NCI-H345 treated with DMSO at 0.1 percent for 48 hours (cell line): ENCODE measurements at regions not wholly inside any gene's neighbourhood (a gene's known extent, or its start where the extent isn't known, plus 50 kb on each side); places are given as distances from the start of the nearest gene placed in this dataset.
"Not testable (repeated sequence)": the region's sequence is repeated elsewhere in the genome, so short reads cannot be mapped to it uniquely, and the experiment has no call there.

Experiments
- DNase-seq: peaks from one replicate; lab custom pipeline; 2025; ENCODE audit not compliant: unreplicated experiment; lab: John Stamatoyannopoulos, UW

DNA sequence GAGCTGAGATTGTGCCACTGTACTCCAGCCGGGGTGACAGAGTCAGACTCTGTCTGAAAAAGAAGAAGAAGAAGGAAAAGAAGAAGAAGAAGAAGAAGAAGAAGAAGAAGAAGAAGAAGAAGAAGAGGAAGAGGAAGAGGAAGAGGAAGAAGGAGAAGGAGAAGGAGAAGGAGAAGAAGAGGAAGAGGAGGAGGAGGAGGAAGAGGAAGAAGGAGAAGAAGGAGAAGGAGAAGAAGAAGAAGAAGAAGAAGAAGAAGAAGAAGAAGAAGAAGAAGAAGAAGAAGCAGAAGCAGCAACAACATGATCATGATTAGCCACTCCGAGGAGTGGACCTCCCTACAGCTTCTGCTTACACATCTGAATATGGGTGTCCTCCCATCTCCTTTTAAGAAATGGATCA lies 100.6 kb upstream of the GATA6 start:
- DNase-seq = not testable (repeated sequence)

DNA sequence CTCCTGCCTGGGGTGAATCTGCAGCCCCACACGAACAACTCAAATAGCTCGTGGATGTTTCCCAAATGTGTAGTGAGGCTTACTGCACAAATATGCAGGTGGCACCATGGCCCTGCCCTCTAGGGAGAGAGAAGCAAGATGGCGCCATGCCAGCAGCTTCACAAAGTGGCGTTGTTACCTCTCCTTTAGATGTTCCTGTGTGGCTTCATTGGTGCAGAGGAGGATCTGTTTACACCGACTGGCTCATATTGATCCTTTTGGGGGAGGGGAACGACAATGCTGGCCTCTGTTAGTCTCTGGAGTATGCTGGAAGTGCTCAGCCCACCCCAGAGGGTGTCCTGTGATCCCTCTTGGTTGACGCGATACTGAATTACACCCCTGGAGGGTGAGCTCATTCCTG lies 99.5 kb upstream of the GATA6 start:
- DNase-seq = no peak

DNA sequence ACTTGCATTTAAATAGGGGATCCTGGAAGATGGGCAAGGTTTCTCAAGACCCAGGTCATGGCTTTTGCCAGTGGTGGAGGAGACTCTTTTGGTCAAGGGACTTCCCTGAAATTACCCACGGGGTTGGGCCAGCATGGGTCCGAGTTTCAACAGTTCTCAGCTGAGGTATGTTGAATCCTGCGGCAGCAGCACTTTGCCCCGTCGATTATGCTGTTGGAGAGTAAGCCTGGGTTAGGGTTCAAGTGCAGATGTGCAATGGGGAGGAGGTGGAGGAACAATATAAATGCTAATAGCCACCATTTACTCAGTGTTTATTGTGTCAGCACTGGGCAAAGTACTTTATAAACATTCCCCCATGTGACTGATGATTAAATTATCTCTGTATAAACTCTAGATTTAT lies 96.0 kb upstream of the GATA6 start:
- no peak for DNase-seq

DNA sequence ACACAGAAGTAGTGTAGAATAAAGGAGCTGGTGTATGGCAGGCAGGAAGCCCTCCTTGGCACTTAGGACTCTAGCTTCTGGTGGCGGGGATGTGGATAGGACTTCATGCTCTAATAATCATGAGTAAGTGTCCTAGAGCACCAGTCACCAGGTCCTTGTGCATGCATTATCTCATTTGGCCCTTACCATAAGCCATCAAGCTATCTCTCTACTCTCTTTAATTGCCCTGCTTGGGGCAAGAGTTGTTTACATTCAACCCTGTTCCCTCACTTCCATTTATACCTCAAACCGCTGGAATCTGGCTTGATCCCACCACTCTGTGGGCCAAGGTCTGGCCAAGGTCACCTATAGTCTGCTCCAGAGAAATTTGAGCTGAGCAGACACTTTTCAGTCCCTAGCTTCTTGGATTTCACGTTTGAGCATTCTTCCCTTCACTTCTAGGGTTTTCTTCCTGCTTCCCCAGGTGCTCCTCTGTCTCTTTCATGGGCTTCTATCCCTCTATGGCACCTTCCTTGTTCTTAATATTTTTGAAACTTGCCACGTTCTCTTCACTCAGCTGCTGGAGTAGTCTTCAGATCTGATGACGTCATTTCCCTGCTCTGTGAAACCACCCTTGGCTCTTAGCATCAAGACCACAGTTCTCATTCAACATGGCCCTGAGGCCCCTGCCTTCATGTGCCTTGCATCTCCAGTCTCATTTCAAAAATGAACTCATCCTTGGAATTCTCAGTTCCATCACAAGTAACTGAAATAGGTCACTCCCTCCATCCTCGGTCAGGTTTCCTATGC lies 94.9 kb upstream of the GATA6 start:
- DNase-seq = no peak

DNA sequence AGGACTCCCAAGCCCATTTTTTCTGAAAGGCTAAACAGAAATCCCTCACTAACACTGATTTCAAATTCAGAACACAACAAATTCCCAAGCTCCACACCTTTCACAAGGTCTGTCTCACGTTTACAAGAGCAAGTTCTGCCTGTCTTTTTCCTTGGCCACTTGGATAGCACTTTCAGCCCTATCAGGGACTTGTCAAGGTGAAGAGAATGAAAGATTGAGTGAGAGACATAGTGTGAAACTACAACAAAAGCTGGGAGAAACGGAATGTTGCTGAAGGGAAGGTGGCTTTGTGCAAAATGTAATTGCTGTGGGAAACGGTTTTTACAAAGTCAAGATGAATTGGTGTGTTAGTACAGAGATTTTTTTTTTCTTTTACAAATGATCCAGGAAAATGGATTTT lies 89.4 kb upstream of the GATA6 start:
- no peak for DNase-seq

DNA sequence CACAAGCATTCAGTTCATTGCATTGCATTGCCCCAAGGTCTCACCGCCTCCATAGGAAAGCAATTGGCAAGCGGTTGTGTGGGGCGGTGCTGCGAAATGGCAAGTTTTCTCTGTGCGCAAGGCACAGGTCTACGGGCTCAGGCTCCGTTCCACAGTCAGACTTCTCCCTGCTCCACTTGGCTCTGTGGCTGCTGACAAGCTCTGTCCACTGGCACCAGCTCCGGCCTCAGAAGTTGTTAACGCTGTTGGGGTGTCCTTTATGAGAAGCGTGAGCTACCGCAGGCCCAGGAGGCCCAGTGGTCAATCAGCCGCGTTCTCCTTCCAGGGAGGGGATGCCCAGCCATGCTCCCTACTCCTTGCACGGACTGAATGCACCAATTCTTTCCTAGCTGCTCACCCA lies 87.0 kb upstream of the GATA6 start:
- DNase-seq = no peak

DNA sequence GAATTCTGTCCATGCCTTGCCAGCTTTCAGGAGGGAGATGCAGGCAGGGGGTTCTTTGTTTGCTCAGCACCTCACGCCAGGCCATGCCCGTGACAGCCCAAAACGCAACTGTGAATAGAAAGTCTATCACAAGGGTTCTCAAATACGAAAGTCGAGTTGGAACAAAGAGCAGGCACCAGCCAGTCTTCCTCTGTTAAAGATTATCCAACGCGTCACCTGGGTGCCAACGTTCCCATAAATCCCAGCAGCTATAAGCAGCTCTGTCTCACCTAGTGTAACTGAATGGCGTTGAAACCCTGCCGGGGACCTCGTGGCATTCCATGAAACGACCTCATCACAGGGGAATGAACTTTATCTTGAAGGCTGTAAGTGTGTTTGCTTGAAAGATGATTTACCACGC lies 84.8 kb upstream of the GATA6 start:
- no peak for DNase-seq

DNA sequence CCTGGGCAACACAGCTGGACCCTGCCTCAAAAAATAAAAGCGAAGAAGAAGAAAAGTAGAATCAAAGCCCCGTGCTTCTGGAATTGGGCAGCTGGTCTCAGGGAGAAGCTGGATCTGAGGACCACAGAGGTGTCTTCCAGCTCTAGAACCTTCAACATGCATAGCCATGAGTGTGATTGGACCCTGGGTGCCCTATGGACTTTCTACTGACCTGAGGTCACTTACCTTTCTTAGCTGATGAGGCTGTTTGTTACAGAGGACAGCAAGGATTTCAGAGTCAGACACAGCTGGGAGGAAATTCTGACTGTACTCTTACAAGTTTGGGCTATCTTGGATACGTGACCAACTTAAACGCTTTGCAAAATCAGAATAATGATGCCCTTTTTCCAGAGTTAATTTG lies 82.4 kb upstream of the GATA6 start:
- DNase-seq = no peak

DNA sequence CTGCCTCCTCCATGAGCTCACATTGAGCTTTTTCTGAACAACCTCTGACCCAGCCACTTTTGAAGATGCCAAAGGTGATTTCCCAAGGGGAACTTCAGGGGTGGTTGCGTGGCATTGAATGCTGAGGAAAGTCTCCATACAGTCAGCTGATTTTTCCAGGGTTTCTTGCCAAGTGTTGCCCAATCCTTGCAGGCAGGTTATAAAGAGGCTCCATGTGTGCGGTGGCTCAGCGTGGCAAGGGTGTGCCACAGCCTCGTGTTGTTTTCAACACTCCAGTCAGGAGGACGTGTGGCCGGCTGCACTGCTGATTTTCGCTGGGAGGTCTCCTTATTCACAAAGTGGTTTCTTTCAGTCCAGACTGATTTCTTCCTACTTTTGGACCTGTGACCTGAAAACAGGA lies 81.4 kb upstream of the GATA6 start:
- no peak for DNase-seq

DNA sequence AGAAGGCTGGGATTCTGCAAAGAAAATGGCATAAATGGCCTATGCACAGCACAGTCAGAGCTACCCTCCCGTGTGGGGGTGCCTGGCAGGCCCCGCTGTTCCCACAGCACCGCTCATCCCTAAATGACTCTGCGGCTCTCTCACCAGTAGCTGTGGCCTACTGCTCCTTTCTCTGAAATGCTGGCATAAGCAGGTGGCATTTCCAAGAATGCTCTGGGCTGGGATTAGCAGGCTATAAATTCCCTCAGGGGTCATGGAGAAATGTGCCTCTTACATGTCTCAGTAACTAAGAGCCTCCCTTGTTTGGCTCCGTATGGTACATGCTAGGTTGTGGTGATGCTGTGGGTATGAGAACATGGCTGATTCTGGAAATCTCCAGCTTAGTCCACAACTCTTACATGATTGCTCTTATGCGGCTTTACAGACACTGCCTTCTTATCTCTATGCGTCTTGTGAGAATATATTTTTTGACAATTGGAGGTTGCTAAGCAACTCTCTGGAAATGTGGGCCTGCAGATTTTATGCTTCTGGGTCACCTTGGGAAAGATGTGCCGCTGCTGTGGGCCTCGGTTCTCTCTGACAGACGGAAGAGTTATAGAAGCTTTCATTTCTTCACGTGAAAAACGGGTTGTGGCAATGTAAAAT lies 80.3 kb upstream of the GATA6 start:
- no peak for DNase-seq

DNA sequence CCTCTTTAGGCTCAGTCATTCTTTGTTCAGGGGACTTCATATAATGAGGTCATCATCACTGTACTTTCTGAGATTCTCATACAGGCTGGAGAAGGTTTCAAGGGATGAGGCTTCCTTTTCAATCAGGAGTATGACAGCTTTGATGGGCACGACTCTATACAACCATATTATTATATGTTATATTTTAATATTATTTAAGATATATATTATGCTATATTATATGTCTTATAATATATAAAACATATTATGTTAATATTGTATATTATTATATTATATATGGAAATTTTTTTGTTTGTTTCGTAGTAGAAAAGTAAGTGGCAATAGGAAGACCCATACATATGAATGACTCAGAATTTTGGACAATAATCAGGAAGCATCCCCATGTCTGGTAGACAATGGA lies 78.0 kb upstream of the GATA6 start:
- no peak for DNase-seq

DNA sequence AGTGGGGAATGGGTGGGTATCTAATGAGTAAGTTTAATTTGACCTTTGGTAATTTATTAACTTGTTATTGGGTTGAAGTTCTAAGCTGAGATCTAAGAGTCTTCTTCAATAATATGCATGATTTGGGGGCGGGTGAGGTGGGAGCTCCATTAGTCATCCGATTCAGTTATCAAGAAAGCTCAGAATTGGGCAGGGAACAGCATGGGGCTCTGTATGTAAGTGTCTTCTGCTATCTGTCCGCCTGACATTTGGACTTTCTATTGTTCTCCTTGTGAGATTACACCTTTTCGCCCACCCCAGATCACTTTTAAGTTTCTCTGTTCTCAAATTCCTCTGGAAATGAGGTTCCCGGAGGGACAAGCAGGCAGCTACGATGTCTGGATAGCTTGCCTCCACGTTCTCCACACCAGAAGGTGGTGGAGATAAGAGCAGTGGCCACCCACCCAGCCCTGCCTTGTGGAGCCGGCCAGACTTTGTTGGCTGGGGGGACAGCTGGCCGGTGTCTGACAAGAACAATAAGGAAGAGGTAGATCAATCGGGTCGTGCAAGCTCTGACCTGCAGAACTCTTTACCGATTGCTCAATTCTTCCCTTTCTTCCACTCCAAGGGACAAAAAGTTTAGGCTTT lies 75.5 kb upstream of the GATA6 start:
- no peak for DNase-seq

DNA sequence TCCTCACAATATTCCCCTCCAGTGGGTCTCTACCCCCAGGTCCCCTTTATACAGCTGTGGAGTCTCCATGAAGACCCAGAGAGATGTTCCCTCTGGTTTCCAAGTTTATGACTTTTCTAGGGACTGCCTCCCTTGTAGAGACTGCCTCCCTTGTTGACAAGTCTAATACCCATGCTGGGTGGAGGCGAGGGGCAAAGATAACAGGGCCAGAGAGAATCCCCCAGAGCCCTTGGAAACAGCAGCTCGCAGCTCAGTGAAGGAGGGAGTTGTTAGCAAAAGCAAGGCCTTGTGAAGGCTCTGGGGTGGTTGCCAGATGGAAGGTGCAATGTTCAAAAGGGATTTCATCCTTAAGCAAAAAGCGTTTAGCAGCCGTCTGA lies 75.0 kb upstream of the GATA6 start:
- no peak for DNase-seq

DNA sequence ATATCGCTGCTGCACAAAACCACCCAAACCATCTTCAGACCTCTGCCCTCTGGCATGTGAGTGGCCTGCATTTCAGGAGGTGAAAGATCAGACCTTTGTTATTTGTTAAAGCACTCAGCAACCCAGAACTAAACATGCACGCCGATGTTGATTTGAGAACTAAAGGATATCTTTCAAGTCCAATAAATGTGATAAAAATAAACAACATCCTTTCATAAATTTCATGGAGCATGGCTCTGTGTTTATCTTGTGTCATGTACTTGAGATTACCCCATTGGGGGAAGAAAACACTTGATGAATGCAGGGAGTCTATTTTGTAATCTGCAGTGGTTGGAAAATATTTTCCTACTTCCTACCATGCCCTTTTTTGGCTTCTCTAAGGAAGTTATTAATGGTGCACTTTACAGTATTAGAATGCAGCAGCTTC lies 70.8 kb upstream of the GATA6 start:
- no peak for DNase-seq

DNA sequence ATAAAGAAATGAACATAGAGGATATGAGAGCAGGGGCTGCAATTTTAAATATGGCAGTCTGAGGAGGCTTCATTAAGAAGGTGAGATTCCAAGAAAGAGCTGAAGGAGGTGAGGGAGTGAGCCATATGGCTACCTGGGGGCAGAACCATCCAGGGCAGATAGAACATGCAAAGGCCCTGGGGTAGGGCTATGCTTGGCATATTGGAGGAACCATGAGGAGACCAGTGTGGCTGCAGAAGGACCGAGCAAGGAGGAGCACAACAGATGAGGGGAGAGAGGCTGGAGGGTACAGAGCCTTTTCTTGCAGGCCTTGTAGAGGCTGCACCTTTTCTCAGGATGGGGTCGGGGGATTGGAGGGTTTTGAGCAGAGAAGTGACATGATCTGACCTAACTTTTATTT lies 69.5 kb upstream of the GATA6 start:
- DNase-seq = no peak

DNA sequence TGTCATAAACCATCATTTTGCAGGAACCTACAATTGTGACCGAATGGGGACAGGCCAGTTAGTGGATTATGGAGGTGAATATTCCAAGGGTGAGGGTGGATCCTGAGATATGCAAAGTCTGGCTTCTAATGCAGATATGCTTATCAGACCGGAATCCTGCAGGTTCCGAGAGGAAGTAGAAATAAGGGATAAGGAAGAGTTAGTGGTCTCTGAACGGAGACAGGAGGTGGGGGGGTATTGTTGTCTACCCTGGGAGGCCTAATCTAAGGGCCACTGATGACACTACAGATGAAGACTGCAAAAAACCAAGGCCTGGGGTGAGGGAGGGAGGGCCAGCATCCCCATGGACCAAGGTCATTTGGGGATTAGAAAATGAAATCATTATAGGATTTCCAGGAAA lies 67.7 kb upstream of the GATA6 start:
- no peak for DNase-seq

DNA sequence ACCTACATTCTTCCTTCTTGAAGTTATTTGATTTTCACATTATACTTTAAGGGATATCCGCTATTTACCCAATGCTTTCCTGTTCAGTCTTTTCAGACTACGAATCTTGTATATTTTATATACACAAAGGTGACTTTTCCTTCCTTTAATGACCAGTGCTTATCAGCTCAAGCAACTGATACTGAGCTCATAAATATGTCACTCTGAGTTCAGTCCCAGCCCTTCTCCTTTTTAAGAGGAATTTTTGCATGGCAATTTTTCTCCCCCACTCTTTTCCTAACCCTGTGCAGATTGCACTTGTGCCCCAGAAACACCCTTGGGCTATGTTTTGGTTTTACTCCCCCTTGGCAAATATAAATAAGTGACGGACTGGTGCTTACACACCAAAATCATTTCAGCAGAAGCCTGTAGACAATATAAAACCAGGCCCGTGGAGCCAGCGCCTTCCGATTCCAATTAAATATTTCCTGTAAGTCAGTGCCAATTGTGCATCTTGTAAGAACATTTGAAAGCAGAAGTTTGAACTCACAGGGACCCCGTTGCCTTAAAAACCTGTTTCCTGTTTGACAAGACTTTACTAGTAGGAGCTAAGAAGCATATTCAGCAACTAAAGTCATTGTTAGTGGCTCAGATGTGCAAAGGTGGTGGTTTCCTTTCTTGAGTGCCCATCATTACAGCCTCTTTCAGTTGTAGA lies 66.3 kb upstream of the GATA6 start:
- DNase-seq = no peak

DNA sequence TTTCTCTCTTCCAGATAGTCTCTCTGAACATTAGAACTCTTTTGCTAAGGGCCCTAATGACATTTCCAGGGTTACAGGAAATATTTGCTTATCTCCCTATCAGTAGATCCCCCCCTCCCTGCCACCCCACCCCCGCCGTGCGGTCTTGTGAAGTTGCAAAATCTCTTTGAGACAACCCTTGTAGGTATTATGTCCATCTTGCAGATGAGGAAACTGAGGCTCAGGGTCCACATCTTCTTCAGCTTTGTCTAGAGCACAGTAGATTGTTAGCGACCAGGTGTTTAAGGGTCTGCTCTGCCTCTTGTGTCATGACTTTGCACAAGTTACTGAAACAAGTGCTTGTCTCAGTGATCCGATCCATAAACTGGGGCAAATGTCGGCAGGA lies 65.8 kb upstream of the GATA6 start:
- DNase-seq = no peak

DNA sequence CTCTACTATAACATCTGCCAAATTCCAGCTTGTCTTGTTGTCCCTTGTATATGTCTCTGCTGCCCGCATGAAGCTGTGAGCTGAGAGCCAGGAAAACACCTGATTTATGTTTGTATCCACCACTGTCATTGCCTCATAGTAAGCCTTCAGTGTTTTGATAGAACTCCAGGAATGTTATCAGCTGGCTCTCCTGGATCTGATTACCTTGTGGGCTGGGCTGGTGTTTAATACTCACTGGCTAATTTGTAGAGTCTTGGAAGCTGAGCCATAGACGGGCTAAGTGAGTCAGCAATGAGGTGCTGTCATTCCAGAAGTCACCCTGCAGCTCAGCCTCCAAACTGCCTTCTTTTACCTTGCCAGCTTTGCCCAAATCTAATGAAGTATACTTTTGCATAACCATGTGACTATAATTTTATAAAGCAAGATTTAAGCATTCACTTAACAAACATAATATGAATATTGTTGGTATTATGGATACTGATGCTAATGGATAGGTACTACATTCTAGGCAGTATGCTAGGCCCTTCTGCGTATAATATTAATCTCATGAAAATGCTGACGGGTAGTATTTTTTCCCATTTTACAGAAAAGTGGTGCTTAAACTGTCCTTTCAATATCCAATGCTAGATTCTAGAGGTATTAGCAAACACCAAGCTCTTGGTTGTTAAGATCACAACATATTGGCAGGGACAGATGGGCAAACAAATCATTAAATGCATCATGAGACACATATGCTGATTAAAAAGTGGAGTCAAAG lies 62.7 kb upstream of the GATA6 start:
- no peak for DNase-seq

DNA sequence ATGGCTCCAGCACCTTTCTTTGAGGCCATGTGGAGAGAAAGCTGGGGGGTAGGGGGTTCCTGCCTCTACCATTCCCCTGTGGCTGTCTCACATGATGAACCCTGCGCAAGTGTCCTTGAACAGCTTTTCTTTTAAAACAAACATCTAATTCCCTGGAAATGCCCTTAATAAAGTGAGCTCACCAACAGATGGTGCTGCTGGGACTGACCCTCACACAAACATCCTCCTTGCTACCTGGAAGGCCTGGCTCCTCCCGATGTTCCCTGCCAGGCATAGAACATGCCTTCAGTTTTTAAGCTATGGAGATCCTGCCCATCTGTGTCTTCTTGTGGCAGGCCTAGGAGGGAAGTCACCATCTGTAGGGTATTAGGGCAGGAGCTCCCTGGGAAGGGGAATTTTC lies 60.7 kb upstream of the GATA6 start:
- DNase-seq = no peak

DNA sequence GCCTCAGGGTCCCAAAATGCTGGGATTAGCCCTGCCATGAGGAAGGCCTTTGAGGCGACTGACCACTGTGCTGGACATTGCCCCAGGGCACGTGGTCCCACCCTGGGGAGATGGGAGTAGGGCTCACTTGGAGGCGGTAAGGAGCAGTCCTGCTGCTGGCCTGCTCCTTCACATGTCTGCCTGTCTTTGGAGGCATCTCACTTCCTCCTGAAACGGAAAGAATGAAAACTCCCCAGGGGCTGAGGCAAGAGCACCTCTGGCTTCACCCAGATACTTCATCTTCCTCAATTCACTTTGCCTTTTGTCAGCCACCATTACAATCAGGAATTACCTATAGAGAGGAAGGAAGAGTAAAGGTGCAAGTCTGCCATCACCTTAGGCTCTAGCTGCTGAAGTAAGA lies 59.9 kb upstream of the GATA6 start:
- DNase-seq = no peak
